Activated T-cell treated with anti-CD3 and anti-CD28 coated beads, Interleukin-2, amount 50 U/mL, for 24 hours (primary cell): ENCODE measurements at regions not wholly inside any gene's neighbourhood (a gene's known extent, or its start where the extent isn't known, plus 50 kb on each side); places are given as distances from the start of the nearest gene placed in this dataset.
"Not testable (repeated sequence)": the region's sequence is repeated elsewhere in the genome, so short reads cannot be mapped to it uniquely, and the experiment has no call there.

Source experiments
- DNase-seq: peaks from one replicate; pipeline ENCODE4 v3.0.0-alpha.2; 2020
- H3K27ac Mint-ChIP-seq: 2 replicates; pipeline ENCODE4 v1.8.0; 2020; ENCODE audit warnings: mild to moderate bottlenecking, mixed read lengths
- H3K27me3 Mint-ChIP-seq: 2 replicates; pipeline ENCODE4 v1.8.0; 2020; ENCODE audit warnings: mixed read lengths
- H3K36me3 Mint-ChIP-seq: 2 replicates; pipeline ENCODE4 v1.8.0; 2020; ENCODE audit warnings: low read depth, mixed read lengths
- H3K4me1 Mint-ChIP-seq: 2 replicates; pipeline ENCODE4 v1.8.0; 2020; ENCODE audit warnings: low read depth, mixed read lengths
- H3K4me3 Mint-ChIP-seq: 2 replicates; pipeline ENCODE4 v1.8.0; 2020; ENCODE audit warnings: mild to moderate bottlenecking, moderate library complexity, mixed read lengths
- H3K9me3 Mint-ChIP-seq: 2 replicates; pipeline ENCODE4 v1.8.0; 2020; ENCODE audit warnings: mixed read lengths

GRCh38 chr10:65769828-65770227, 1156.0 kb upstream of the LRRTM3 start:
- Mint-ChIP-seq H3K4me3 (no peak overlapping the region), H3K9me3 (peaks cover 13% of the 10 kb centered on the region), H3K27ac (no peak overlapping the region), H3K36me3 (no peaks in the 10 kb centered on the region), H3K4me1 (no peaks in the 10 kb centered on the region), H3K27me3 (no peaks in the 10 kb centered on the region)
- no peak for DNase-seq

- Mint-ChIP-seq H3K9me3 (peaks cover 9% of the 10 kb centered on the region), H3K4me1 (no peaks in the 10 kb centered on the region), H3K36me3 (no peaks in the 10 kb centered on the region), H3K4me3 (no peak overlapping the region), H3K27me3 (no peaks in the 10 kb centered on the region), H3K27ac (no peak overlapping the region)
- DNase-seq: no peak
Observed at GRCh38 chr10:65778753-65779152, 1147.1 kb upstream of the LRRTM3 start.

GRCh38 chr10:65779985-65780384, 1145.9 kb upstream of the LRRTM3 start:
- Mint-ChIP-seq H3K4me3 (no peak overlapping the region), H3K4me1 (no peaks in the 10 kb centered on the region), H3K27me3 (no peaks in the 10 kb centered on the region), H3K9me3 (no peaks in the 10 kb centered on the region), H3K36me3 (no peaks in the 10 kb centered on the region), H3K27ac (no peak overlapping the region)
- DNase-seq: no peak

GRCh38 chr10:65786279-65786678, 1139.6 kb upstream of the LRRTM3 start:
- Mint-ChIP-seq H3K36me3 (no peaks in the 10 kb centered on the region), H3K9me3 (no peaks in the 10 kb centered on the region), H3K27me3 (no peaks in the 10 kb centered on the region), H3K27ac (no peak overlapping the region), H3K4me1 (no peaks in the 10 kb centered on the region), H3K4me3 (no peak overlapping the region)
- DNase-seq: no peak

GRCh38 chr10:65787571-65787970, 1138.3 kb upstream of the LRRTM3 start:
- H3K9me3 Mint-ChIP-seq: no peaks in the 10 kb centered on the region
- H3K27ac Mint-ChIP-seq: no peak overlapping the region
- H3K4me3 Mint-ChIP-seq: no peak overlapping the region
- no peaks in the 10 kb centered on the region for H3K27me3 Mint-ChIP-seq
- no peak for DNase-seq
- no peaks in the 10 kb centered on the region for H3K4me1 Mint-ChIP-seq
- no peaks in the 10 kb centered on the region for H3K36me3 Mint-ChIP-seq

DNA sequence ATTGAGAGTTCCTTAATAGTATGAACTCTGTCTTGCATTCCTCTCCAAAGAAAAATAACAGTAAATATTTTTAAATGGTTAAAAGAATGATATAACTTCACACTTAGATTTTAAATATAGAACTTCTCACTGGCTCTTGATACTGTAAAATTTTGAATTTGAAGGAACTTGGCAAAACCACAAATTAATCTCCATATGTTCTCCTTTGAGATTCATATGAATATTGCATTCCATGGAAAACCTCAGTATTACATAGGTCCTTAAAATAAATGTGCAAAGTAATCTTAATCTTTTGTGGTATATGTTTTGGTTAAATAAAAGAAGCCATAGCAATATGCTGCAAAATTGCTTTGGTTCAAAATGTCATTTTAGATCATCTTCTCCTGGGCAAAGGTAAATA, 1137.6 kb upstream of the LRRTM3 start:
- Mint-ChIP-seq H3K36me3 (no peaks in the 10 kb centered on the region), H3K4me1 (no peaks in the 10 kb centered on the region), H3K27ac (no peak overlapping the region), H3K4me3 (no peak overlapping the region), H3K9me3 (no peaks in the 10 kb centered on the region), H3K27me3 (no peaks in the 10 kb centered on the region)
- DNase-seq: no peak

GRCh38 chr10:65791979-65792378, 1133.9 kb upstream of the LRRTM3 start:
- no peaks in the 10 kb centered on the region for H3K4me1 Mint-ChIP-seq

GRCh38 chr10:65793738-65794425, 1132.0 kb upstream of the LRRTM3 start:
- no peak for DNase-seq
- Mint-ChIP-seq H3K36me3 (no peaks in the 10 kb centered on the region), H3K4me3 (no peak overlapping the region), H3K27me3 (no peaks in the 10 kb centered on the region), H3K9me3 (peaks cover 8% of the 10 kb centered on the region), H3K27ac (no peak overlapping the region), H3K4me1 (no peaks in the 10 kb centered on the region)

More at GRCh38 chr10:65791979-65792378, 1133.9 kb upstream of the LRRTM3 start:
- Mint-ChIP-seq H3K27me3 (no peaks in the 10 kb centered on the region), H3K27ac (no peak overlapping the region), H3K36me3 (no peaks in the 10 kb centered on the region), H3K9me3 (peaks cover 5% of the 10 kb centered on the region), H3K4me3 (no peak overlapping the region)
- DNase-seq: no peak

DNA sequence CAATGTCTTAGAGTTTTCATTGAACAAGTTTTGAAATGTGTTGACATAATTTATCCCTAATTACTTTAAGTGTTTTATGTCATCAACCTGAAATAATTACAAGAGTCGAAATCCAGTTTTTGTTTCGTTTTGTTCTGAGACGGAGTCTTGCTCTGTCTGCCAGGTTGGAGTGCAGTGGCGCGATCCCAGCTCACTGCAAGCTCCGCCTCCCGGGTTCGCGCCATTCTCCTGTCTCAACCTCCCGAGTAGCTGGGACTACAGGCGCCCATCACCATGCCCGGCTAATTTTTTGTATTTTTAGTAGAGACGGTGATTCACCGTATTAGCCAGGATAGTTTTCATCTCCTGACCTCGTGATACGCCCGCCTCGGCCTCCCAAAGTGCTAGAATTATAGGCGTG, 1131.0 kb upstream of the LRRTM3 start:
- not testable (repeated sequence) for H3K27ac Mint-ChIP-seq, DNase-seq, H3K4me3 Mint-ChIP-seq, H3K36me3 Mint-ChIP-seq, H3K27me3 Mint-ChIP-seq, H3K4me1 Mint-ChIP-seq, H3K9me3 Mint-ChIP-seq

DNA sequence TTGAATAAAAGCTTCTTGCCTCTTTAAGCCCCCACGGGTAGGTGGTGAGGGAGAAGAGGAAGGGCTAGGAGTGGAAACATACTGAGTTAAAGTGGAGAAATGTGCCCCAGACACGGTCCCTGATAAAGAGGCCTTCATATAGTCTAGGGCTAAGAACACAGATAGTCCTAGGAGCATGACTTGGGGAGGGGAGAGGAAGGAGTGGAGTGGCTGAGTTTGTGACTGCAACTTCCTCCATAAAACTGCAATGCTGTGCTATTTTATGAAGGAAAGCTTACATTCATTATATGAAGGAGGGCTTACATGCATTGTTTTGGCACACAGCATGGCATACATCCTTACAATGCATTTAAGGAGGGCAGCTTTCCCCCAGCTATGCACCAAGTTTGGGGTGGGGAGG, 1129.4 kb upstream of the LRRTM3 start:
- H3K4me3 Mint-ChIP-seq: no peak overlapping the region
- H3K27ac Mint-ChIP-seq: no peak overlapping the region
- H3K36me3 Mint-ChIP-seq: no peaks in the 10 kb centered on the region

DNA sequence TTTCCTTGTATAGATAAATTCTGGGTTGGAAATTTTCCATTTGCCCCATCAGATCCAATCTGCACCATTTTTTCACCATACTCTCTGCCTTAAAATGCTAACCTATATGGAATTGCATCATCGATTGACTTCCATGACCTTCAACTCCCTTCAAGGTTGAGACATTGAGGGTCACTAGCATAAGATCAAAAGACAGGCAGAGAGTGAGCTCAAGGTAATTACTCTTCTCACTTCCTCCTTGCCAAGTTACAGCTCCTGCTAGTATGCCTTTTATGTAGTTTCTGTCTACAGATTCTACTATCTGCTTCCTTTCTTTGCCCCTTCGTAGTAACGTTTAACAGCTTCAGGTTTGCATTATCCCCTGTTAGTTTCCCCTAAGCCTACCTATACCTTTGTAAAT, 1127.7 kb upstream of the LRRTM3 start:
- H3K9me3 Mint-ChIP-seq: peaks cover 8% of the 10 kb centered on the region
- no peaks in the 10 kb centered on the region for H3K36me3 Mint-ChIP-seq
- H3K4me1 Mint-ChIP-seq: no peaks in the 10 kb centered on the region
- no peak for DNase-seq
- H3K27ac Mint-ChIP-seq: no peak overlapping the region
- no peak overlapping the region for H3K4me3 Mint-ChIP-seq
- no peaks in the 10 kb centered on the region for H3K27me3 Mint-ChIP-seq

More for the DNA sequence above, 1129.4 kb upstream of the LRRTM3 start:
- peaks cover 8% of the 10 kb centered on the region for H3K9me3 Mint-ChIP-seq
- no peaks in the 10 kb centered on the region for H3K4me1 Mint-ChIP-seq
- DNase-seq: no peak
- H3K27me3 Mint-ChIP-seq: no peaks in the 10 kb centered on the region

DNA sequence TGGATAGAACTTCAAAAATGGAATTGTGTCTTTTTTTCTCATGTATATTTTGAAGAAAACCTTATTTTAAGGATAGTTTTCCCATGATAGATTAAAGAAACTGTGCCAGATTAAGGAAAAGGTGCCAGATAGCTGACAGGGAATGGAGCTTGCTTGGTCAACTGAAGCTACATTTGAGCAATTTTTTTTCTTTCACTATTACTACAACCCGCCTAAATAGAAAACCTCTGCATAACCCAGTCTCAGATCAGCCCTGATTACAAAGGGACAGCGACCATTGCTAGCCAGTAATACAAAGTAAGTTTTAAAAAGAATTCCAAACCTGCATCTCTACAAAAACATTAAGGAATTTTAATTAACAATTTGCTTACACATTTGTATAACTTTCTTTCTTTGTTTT, 1123.4 kb upstream of the LRRTM3 start:
- H3K27ac Mint-ChIP-seq: no peak overlapping the region
- H3K4me3 Mint-ChIP-seq: no peak overlapping the region
- H3K27me3 Mint-ChIP-seq: no peaks in the 10 kb centered on the region
- DNase-seq: no peak
- no peaks in the 10 kb centered on the region for H3K36me3 Mint-ChIP-seq
- H3K4me1 Mint-ChIP-seq: no peaks in the 10 kb centered on the region
- H3K9me3 Mint-ChIP-seq: peaks cover 5% of the 10 kb centered on the region

GRCh38 chr10:65805511-65805910, 1120.3 kb upstream of the LRRTM3 start:
- Mint-ChIP-seq H3K36me3 (no peaks in the 10 kb centered on the region), H3K9me3 (peaks cover 2% of the 10 kb centered on the region), H3K27me3 (no peaks in the 10 kb centered on the region), H3K4me3 (no peak overlapping the region), H3K4me1 (no peaks in the 10 kb centered on the region), H3K27ac (no peak overlapping the region)
- no peak for DNase-seq

DNA sequence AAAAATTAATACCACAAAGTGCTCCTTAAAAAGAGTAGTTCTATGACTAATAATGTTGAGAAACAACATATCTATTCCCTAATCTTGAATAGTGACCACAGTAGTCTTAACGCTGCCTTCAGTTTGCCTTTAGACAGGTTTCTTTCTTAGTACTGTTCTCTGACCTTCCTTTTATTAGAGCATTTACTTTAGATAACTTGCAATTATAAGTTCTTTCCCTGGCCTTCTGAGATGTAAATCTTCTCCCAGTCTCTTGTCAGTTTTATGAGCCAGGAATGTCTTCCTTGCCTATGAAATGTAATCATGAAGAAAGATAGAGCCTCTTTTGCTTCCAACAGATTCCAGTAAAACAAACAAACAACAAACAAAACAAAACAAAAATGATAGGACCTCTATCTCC, 1119.8 kb upstream of the LRRTM3 start:
- Mint-ChIP-seq H3K9me3 (peaks cover 2% of the 10 kb centered on the region), H3K4me3 (no peak overlapping the region), H3K36me3 (no peaks in the 10 kb centered on the region), H3K27ac (no peak overlapping the region), H3K27me3 (no peaks in the 10 kb centered on the region), H3K4me1 (no peaks in the 10 kb centered on the region)
- DNase-seq: no peak

DNA sequence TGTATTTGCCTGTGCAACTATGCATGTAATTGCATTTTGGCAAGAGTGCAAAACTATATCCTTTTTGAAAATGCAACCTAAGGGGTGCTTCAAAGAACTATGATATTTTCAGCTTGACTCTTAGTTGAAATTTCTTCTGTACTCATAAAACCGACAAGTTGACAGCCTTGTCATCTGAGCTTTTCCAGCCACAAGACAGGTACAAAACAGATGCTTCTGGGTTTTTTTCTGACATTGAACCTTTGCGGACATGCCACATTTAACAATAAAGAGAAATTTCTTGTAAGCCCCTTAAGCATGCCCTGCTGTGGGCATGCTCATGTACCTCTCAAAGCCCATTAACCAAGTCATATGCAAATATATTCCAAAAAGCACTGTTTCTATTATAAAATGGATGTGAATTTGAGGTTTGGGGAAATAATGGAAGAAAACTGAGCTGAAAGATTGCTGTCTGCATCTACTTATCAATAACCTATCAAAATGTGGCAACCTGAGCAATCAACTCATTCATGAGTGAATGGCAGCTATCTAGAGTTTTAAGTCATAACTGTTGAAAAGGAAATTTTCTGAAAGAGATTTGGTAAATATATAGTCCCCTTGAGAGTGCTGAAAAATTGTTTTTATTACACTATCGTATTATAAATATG, 1117.0 kb upstream of the LRRTM3 start:
- H3K9me3 Mint-ChIP-seq: peaks cover 5% of the 10 kb centered on the region
- H3K36me3 Mint-ChIP-seq: no peaks in the 10 kb centered on the region
- no peak overlapping the region for H3K4me3 Mint-ChIP-seq
- H3K27me3 Mint-ChIP-seq: no peaks in the 10 kb centered on the region
- no peaks in the 10 kb centered on the region for H3K4me1 Mint-ChIP-seq
- no peak for DNase-seq
- no peak overlapping the region for H3K27ac Mint-ChIP-seq
